ENCODE measurements at regions not wholly inside any gene's neighbourhood (a gene's known extent, or its start where the extent isn't known, plus 50 kb on each side); places are given as distances from the start of the nearest gene placed in this dataset.

DNA sequence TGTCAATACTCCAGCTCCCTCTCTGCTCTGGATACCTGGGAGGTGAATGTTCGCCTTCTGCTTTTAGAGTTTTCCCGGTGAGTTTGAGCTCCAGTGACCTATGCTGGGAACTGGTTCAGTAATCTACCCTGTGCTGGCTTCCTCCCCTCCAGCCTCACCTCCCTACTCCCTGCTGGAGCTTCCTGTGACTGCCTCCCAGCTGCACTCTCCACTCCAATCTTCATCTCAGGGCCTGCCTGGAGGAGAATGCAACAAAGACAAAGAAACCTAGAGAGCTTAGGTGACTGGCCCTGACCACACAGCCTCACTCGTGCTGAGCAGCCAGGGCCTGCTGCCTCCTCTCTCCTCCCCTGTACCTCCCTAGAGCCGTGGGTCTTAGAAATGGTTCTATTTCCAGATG is 101.6 kb upstream of the FOXF1 start:
- TF ChIP-seq EP300 (IDR thresholded peaks at IDR 0.05) (no peak), POLR2A (IDR thresholded peaks at IDR 0.05) (no peak)
- TF ChIP-seq, protein P1, sequence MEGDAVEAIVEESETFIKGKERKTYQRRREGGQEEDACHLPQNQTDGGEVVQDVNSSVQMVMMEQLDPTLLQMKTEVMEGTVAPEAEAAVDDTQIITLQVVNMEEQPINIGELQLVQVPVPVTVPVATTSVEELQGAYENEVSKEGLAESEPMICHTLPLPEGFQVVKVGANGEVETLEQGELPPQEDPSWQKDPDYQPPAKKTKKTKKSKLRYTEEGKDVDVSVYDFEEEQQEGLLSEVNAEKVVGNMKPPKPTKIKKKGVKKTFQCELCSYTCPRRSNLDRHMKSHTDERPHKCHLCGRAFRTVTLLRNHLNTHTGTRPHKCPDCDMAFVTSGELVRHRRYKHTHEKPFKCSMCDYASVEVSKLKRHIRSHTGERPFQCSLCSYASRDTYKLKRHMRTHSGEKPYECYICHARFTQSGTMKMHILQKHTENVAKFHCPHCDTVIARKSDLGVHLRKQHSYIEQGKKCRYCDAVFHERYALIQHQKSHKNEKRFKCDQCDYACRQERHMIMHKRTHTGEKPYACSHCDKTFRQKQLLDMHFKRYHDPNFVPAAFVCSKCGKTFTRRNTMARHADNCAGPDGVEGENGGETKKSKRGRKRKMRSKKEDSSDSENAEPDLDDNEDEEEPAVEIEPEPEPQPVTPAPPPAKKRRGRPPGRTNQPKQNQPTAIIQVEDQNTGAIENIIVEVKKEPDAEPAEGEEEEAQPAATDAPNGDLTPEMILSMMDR (IDR thresholded peaks at IDR 0.05): no peak

Measured in tibial nerve (tissue), 4 donors.